Activated naive CD8-positive, alpha-beta T cell (primary cell): ENCODE measurements at regions not wholly inside any gene's neighbourhood (a gene's known extent, or its start where the extent isn't known, plus 50 kb on each side); places are given as distances from the start of the nearest gene placed in this dataset.
"Not testable (repeated sequence)": the region's sequence is repeated elsewhere in the genome, so short reads cannot be mapped to it uniquely, and the experiment has no call there.

Source experiments
- H3K27ac Mint-ChIP-seq: one replicate; pipeline ENCODE4 v1.8.0; 2021; ENCODE audit warnings: mixed read lengths
- H3K27me3 Mint-ChIP-seq: one replicate; pipeline ENCODE4 v1.8.0; 2021; ENCODE audit warnings: mixed read lengths
- H3K36me3 Mint-ChIP-seq: one replicate; pipeline ENCODE4 v1.8.0; 2021; ENCODE audit warnings: mixed read lengths
- H3K4me1 Mint-ChIP-seq: one replicate; pipeline ENCODE4 v1.8.0; 2021; ENCODE audit warnings: low read depth, mixed read lengths
- H3K4me3 Mint-ChIP-seq: one replicate; pipeline ENCODE4 v1.8.0; 2021; ENCODE audit warnings: mild to moderate bottlenecking, mixed read lengths
- H3K9me3 Mint-ChIP-seq: one replicate; pipeline ENCODE4 v1.8.0; 2021; ENCODE audit warnings: low read depth, mixed read lengths

- H3K27ac Mint-ChIP-seq, result no peak overlapping the region
- no peak overlapping the region for H3K4me3 Mint-ChIP-seq
- peaks cover 8% of the 10 kb centered on the region for H3K4me1 Mint-ChIP-seq
- no peaks in the 10 kb centered on the region for H3K36me3 Mint-ChIP-seq
- peaks cover 7% of the 10 kb centered on the region for H3K27me3 Mint-ChIP-seq
- H3K9me3 Mint-ChIP-seq, result peaks cover 4% of the 10 kb centered on the region
Measured at GRCh38 chr20:1845163-1845523, 50.1 kb upstream of the SIRPA start.

DNA sequence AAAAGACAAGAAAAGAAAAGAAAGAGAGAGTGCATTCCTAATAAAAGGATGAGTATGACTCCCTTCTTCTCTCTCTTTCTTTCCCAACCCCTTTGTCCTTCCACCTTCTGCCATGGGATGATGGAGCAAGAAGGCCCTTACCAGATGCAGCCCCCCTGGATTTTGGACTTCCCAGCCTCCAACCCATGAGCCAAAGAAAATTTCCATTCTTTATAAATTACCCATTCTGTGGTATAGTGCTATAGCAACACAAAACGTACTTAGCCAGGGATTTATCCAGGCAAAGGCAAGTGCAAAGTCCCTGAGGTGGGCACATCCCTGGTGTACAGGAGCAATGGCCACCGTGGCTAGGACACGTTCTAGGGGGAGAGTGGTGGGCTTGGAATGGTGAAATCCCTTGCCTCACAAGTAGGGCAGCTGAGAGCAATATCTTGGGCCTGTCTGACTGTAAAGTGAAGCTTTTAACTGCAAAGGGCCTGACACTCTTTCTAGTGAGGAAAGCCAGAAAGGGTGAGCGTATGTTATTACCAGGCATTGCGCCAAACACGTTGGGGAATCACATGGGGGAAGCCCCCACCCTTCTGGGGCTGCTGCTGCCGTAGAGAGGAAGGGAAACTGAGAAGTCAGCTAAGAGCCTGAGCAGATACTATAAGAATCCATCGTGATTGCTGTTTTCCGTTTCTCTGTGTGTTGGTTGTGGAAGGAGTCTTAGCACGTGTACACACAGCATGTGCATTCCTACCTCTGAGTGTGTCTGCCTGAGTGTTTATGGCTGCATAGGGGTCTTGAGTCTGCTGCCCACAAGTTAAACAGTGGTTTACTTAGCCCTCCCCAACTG lies 50.7 kb upstream of the SIRPA start:
- Mint-ChIP-seq H3K4me1 (peaks cover 6% of the 10 kb centered on the region), H3K27ac (no peak overlapping the region), H3K27me3 (peaks cover 7% of the 10 kb centered on the region), H3K36me3 (no peaks in the 10 kb centered on the region), H3K4me3 (no peak overlapping the region), H3K9me3 (peaks cover 4% of the 10 kb centered on the region)

GRCh38 chr20:1842281-1842680 lies 52.9 kb upstream of the SIRPA start:
- Mint-ChIP-seq H3K4me1 (peaks cover 6% of the 10 kb centered on the region), H3K27me3 (peaks cover 7% of the 10 kb centered on the region), H3K4me3 (no peak overlapping the region), H3K9me3 (peaks cover 4% of the 10 kb centered on the region), H3K27ac (no peak overlapping the region), H3K36me3 (no peaks in the 10 kb centered on the region)

DNA sequence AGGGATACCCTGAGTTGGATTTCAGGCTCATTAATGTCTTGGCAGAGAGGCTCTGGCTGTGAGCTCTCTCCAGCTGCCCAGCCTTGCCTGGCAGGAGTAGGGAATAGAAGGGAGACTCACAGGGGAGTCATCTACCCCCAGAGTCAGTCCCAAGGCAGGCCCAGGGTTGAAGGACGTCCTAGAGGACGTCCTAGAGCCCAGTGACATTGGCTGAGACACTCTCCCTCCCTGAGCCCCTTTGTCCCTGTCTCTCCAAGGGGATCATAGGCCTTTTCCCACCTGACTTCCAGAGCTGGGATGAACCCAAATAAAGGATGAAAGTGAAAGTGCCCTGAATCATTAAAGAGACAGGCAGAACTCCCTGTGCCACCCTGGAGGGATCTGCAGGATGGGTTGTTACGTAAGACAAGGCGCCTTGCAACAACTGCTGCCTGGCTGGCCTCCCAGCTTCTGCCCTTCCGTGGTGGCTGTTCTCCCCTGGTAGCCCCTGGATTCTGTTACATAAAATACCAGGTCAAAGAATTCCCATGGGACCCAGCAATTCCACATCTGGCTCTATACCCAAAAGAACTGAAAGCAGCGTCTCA lies 53.6 kb upstream of the SIRPA start:
- Mint-ChIP-seq H3K4me1 (peaks cover 6% of the 10 kb centered on the region), H3K27ac (no peak overlapping the region), H3K9me3 (peaks cover 1% of the 10 kb centered on the region), H3K27me3 (peaks cover 5% of the 10 kb centered on the region), H3K36me3 (no peaks in the 10 kb centered on the region), H3K4me3 (no peak overlapping the region)

DNA sequence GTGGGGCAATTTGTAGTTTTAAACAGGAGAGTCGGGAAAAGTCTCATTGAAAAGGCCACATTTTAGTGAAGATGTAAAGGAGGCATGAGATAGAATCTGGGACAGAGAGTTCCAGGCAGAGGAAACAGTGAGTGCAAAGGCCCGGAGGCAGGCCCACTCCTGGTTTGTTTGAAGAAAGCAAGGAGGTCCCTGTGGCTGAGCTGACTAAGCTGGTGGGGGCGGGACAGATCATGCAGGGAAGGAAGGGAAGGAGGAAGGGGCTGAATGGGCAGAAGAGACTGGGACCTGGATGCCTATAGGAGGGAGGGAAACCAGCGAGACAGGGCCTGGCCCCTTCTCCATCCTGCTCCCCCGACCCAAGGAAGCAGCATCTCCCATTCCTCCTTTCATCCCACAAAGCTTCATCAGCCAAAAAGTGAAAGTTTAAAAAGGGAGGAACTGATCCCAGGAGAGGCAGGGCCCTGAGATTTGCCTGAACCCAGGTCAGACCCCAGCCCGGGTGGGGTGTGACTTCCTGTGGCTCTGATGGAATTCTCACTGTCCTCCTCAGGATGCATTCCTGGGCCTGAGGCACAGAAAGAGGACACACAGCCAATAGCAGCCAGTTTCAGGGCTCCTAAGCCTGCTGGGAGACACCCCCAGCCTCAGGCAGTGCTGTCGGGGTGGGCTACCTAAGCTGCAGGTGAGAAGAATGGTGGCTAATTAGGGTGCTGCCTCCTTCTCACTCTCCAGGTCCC lies 54.2 kb upstream of the SIRPA start:
- Mint-ChIP-seq H3K4me1 (peaks cover 6% of the 10 kb centered on the region), H3K27ac (no peak overlapping the region), H3K9me3 (no peaks in the 10 kb centered on the region), H3K4me3 (no peak overlapping the region), H3K27me3 (peaks cover 5% of the 10 kb centered on the region), H3K36me3 (no peaks in the 10 kb centered on the region)

GRCh38 chr20:1839376-1840317 lies 55.6 kb upstream of the SIRPA start:
- not testable (repeated sequence) for H3K4me1 Mint-ChIP-seq, H3K27me3 Mint-ChIP-seq, H3K9me3 Mint-ChIP-seq, H3K36me3 Mint-ChIP-seq, H3K27ac Mint-ChIP-seq, H3K4me3 Mint-ChIP-seq

DNA sequence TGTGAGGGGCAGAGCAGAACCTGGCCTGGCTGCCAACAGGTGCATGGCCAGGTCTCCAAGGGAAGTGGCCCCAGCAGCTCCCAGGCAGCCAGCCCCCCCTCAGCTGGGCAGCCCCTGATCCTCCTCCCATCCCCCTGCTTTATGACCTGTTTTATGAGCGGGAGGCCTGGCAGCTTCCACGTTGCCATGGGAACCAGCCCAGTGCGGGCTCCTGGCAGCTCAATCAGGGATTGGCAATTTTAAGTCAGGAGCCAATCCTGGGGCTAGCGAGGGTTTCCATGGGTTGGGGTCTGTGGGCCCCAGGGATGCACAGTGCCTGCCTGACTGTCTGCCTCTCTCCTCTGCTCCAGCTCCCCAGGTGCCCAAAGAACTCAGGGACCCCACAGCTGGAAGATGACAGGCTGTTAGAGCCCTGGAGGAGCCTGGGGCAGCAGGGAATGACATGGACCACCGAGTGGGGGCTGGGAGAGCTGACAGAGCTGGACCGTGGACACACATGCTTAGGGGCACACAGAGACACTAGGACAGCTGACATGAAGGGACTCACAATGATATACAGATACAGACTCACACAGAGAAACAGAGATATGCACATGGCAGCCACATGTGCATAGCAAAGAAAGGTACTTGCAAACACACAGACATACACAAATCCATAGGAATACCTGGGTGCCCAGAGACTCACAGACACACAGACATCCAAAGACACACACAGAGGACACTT lies 56.5 kb upstream of the SIRPA start:
- H3K9me3 Mint-ChIP-seq, result no peaks in the 10 kb centered on the region
- H3K27me3 Mint-ChIP-seq, result peaks cover 5% of the 10 kb centered on the region
- no peak overlapping the region for H3K4me3 Mint-ChIP-seq
- no peaks in the 10 kb centered on the region for H3K36me3 Mint-ChIP-seq
- no peak overlapping the region for H3K27ac Mint-ChIP-seq
- no peaks in the 10 kb centered on the region for H3K4me1 Mint-ChIP-seq

GRCh38 chr20:1835186-1836035 lies 59.8 kb upstream of the SIRPA start:
- Mint-ChIP-seq H3K27me3 (no peaks in the 10 kb centered on the region), H3K27ac (no peak overlapping the region), H3K36me3 (no peaks in the 10 kb centered on the region), H3K4me3 (no peak overlapping the region), H3K9me3 (no peaks in the 10 kb centered on the region), H3K4me1 (no peaks in the 10 kb centered on the region)

- no peak overlapping the region for H3K4me3 Mint-ChIP-seq
- H3K36me3 Mint-ChIP-seq, result no peaks in the 10 kb centered on the region
- no peaks in the 10 kb centered on the region for H3K4me1 Mint-ChIP-seq
- peaks cover 4% of the 10 kb centered on the region for H3K27me3 Mint-ChIP-seq
- H3K9me3 Mint-ChIP-seq, result no peaks in the 10 kb centered on the region
- no peak overlapping the region for H3K27ac Mint-ChIP-seq
Measured at GRCh38 chr20:1833728-1834726, 61.2 kb upstream of the SIRPA start.

GRCh38 chr20:1833216-1833615 lies 62.0 kb upstream of the SIRPA start:
- Mint-ChIP-seq H3K27me3 (peaks cover 4% of the 10 kb centered on the region), H3K27ac (no peak overlapping the region), H3K4me1 (no peaks in the 10 kb centered on the region), H3K9me3 (no peaks in the 10 kb centered on the region), H3K36me3 (no peaks in the 10 kb centered on the region), H3K4me3 (no peak overlapping the region)

DNA sequence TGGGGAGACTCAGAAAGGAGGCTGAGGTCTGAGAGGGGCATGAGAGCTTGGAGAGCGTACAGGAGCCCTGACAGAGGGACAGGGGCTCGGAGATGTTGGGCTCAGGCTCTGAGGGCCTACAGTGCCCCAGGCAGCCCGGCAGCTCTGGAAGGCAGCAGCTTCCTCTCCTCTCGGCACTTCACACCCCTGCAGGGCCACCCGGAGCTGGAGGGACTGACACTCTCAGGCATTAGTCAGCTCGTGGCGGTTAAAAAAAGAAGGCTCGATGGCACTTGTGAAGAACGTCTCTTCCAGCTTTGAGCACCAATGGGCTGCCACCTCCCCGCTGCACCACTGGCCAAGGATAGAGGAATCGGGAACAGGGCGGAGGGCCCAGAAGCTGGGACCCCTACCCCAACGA lies 62.6 kb upstream of the SIRPA start:
- no peak overlapping the region for H3K4me3 Mint-ChIP-seq
- no peak overlapping the region for H3K27ac Mint-ChIP-seq
- H3K27me3 Mint-ChIP-seq, result peaks cover 5% of the 10 kb centered on the region
- no peaks in the 10 kb centered on the region for H3K36me3 Mint-ChIP-seq
- no peaks in the 10 kb centered on the region for H3K9me3 Mint-ChIP-seq
- no peaks in the 10 kb centered on the region for H3K4me1 Mint-ChIP-seq

DNA sequence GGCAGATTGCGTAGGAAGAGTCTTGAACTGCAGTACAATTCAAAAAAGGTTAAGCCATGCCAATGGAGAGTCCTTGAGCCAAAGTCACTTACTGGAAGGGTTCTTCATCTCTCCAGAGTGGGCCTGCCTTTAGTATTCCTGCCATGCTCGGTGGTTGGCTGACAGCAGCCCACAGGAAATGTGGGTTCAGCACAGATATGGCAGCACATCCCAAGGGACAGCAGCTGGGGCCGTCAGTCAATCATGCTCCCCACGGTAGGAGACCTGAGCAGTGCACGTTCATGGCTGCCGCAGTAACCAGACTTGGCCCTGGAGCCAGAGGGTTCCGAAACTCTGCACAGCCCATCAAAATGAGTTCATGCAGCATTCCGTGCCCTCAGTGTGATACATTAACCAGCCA lies 63.6 kb upstream of the SIRPA start:
- H3K4me1 Mint-ChIP-seq, result no peaks in the 10 kb centered on the region
- H3K27ac Mint-ChIP-seq, result no peak overlapping the region
- H3K9me3 Mint-ChIP-seq, result no peaks in the 10 kb centered on the region
- no peaks in the 10 kb centered on the region for H3K36me3 Mint-ChIP-seq
- H3K27me3 Mint-ChIP-seq, result peaks cover 7% of the 10 kb centered on the region
- H3K4me3 Mint-ChIP-seq, result no peak overlapping the region
